NCI-H446 (cell line): ENCODE measurements at regions not wholly inside any gene's neighbourhood (a gene's known extent, or its start where the extent isn't known, plus 50 kb on each side); places are given as distances from the start of the nearest gene placed in this dataset.

Source experiments
- DNase-seq, 2 experiments: peaks; one replicate each; lab custom pipeline; 2025; lab: John Stamatoyannopoulos, UW

DNA sequence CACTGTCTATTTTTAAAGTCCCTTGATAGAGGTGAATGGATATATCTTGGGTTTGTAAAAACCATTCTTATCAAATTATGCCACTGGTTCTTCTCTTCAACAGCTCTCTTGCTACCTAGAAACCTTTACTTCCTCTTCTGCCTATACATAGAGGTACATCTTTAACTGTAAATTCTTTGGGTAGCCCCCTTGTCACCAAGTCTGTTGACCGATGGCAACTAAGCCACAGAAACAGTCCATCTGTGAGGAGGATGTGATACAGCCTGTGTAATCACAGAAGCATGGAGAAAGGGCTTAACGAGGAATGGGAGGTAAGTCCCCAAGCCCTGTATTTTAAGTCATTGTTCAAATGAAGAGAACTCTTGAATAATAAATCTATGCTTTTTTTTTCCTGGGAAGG lies 246.5 kb upstream of the MDFIC2 start:
- DNase-seq = no peak

DNA sequence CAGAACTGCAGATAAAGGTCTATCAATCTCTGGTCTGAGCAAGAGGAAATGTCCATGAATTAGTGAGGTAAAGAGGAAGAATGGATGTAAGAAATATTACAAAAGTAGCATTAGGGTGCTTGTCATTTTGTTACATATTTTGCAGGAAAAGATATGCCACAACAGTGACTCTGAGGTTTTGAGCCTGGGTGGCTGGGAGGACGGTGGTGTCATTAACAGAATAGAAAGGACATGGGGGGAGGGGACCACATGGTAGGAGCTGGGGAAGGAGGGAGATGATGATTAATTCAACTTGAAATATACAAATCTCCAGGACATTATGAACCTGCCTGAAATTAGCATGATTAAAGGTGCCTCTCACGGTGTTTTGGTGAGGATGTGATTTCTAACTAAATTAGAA lies 245.5 kb upstream of the MDFIC2 start:
- no peak for DNase-seq

DNA sequence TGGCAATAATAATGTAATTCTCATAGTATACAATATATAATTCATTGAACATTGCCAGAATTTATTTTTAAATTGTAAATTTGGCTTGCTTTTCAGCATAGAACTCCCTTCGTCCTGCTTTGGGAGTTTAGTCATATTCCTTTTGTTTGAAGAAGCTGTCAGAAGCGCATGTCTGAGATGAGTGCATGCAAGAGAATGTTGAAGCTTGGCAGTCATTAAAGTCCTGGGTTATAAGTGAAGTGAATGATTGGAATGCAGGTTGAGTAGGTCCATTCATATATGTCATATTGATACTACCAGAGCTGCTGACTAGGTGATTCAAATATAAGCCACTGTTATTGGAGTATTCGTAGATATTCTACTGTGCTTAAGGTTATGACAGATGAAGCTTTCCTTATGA lies 243.6 kb upstream of the MDFIC2 start:
- no peak for DNase-seq

GRCh38 chr3:70554170-70554569 lies 241.7 kb upstream of the MDFIC2 start:
- DNase-seq = no peak

GRCh38 chr3:70550723-70551319 lies 238.4 kb upstream of the MDFIC2 start:
- DNase-seq = peak; percentile 10 to 23

DNA sequence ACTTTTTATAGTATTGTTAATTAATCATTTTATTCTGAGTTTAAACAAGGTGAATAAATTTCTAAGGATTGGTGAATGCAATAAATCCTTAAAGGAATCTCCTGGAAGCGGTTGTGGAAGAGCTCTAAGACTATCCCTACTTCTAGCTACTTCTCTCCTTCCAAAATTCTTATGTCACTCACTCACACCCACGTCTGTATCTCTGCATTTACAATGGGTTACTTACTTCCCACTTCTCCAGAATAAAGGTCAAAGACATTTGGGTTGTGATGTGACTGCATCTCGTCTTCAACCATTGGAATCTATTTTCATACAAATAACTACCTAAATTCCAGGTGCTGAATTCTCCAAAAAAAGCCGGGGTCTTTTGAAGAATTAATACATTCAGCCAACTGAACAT lies 234.2 kb upstream of the MDFIC2 start:
- no peak for DNase-seq

GRCh38 chr3:70543493-70543892 lies 231.1 kb upstream of the MDFIC2 start:
- peak in 1 of 2 experiments; percentile 6 for DNase-seq

DNA sequence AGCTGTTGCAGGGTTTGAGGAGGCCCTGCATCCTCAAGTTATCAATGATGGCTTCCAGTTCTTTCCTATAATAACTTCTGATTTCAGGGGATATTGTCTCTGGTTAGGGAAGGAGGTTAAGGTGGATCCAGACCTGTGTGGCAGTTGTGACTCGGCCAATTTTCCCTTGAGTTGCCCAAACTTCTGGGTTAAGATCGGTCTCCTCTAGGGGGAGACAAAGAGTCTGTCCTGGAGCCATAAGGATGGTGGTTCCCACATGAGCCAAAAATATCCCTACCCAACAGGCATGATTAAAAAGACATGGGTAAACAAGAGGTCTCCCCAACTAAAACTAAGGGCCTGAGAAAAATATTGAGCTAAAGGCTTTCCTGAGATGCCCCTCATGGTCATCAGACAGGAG lies 227.5 kb upstream of the MDFIC2 start:
- no peak for DNase-seq

DNA sequence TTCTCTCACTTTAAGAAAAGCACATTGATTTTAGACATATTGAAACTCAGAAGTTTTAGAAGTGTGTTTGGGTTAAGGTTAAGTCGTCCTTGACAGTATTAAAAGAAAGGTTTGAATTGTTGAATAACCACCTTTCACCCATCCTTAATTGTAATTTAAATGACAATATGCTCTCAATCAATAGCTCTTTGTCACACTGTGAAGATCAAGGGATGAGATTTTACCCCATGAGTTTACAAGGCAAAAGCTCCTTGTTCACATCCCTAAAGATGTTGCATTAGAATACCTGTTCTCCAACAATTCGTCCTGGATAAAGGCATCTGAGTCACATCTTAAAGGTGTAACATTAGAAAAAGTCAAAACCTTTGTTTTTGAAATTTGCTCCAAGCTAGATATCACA lies 220.4 kb upstream of the MDFIC2 start:
- DNase-seq = no peak

GRCh38 chr3:70531838-70532489 lies 219.5 kb upstream of the MDFIC2 start:
- no peak for DNase-seq

GRCh38 chr3:70531063-70531657 lies 218.7 kb upstream of the MDFIC2 start:
- peak in 1 of 2 experiments; percentile 33 for DNase-seq

GRCh38 chr3:70530626-70531025 lies 218.2 kb upstream of the MDFIC2 start:
- no peak for DNase-seq

GRCh38 chr3:70527026-70527425 lies 214.6 kb upstream of the MDFIC2 start:
- no peak for DNase-seq

- DNase-seq = peak in 1 of 2 experiments; percentile 54
Observed at GRCh38 chr3:70519913-70520659, 207.6 kb upstream of the MDFIC2 start.

DNA sequence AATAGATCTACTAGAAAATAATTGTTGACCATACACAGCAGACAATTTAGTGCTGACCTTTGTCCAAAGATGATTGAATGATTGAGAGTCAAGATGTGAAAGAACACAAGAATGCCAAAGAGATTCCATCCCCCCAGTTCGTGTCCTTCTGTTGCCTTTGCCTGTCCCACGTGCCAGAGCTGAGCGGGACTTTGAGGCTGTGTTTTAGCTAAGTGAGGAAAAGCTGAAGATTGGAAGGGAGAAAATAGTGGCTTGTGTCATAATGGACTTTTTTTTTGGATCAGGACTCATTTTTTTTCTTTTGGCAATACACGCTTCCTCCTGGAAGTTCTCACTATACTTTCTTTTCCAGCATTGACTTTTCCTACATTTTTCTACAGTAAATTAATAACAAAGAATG lies 206.6 kb upstream of the MDFIC2 start:
- no peak for DNase-seq

DNA sequence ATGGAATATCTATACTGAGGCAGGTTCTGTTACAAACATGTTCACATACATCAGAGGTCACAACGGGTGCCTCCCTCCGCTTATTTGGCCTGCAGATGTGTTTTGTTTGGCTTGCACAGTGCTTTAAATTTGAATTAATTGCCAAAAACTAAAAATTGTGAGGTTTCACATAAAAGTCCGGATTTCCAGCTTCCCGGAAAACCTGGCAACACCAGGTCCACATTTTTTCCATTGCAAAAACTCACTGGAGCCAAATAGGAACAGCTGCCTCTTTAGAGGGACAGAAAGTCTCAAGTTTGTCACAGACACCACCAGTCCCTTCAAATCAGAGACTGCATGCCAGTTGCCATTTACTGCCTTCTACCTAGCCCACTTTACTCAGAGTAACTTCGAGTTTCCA lies 205.9 kb upstream of the MDFIC2 start:
- peak in 1 of 2 experiments; percentile 38 for DNase-seq

DNA sequence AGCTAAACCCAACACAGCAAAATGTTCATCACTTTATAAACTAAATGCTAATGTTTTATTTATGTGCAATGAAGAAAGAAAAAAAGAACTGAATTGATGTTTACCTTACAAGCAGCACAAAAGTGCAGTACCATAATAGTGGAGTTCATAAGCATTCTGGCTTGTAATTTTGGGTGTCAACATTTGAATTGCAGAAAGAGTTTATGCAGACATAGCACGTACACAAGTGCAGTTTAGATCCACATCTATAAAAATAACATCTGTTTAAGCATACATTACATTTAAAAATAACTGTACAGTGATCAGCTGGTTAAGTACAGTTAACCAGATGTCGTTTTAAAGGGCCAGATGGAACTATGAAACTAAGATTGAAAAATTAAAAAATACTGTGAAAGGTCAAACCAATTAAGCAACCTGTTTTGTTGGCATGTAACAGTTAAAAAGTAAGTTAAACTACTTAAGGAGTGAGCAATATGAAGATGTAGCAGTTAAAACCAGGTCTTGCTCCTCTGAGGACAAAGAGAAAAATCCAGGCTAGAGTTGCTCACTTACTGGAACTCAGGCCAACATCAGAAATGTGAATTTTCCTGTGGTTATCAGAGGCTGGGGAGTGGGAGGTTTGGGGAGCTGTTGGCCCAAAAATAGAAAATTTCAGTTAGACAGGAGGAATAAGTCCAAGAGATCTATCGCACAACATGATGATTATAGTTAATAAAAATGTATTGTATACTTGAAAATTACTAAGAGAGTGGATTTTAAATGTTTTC lies 204.9 kb upstream of the MDFIC2 start:
- DNase-seq = no peak

DNA sequence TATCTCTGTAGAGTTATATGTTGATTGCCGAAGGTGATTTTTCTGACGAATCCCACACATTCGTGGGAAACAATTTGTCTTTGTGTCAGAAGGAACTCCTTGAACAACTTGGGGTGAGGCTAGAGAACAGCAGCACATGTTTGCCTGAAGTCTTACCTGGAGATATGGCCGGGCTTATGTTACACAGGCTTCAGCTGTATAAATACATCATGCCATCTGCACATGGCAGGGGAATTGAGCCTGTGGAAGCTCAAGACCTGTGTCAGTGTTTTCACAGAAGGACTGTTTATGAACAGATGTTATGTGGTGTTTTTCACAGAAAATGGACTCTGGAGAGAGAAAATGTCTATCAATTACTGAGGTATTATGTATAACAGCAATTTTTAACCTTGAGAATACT lies 203.6 kb upstream of the MDFIC2 start:
- DNase-seq = no peak

DNA sequence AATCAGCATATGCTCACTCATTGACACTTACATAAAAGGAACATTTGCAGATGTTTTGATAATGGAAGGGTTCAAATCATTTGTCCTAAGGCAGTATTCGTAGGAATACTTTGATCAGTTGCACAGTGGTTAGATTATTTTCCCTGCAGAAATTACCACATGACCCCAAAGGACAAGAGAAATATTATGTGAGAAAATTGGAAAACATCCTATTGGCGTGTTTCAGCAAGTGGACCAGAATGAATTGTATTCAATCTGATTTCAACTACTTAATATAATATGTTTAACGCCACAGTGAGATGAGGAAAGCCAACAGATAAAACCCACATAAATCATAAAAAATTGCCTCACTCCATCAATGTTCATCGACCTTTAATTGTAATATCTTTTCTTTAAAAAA lies 195.0 kb upstream of the MDFIC2 start:
- no peak for DNase-seq

DNA sequence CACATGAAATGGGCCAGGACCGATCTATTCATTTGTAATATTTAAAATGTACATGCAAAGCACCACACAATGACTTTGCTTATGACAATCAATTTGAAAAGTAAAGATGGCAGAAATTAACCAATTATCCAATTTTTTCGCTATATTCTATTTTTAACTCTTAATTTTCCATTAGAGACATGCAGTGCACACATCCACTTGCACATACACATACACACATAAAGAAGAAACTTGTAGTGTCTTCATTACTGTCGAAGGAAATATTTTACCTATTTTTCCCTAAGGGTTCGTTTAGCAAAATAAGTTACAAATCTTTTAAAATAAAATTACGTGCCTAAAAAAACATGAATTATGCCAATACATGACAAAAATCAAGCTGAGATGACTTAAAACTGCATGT lies 194.3 kb upstream of the MDFIC2 start:
- no peak for DNase-seq

GRCh38 chr3:70501561-70501960 lies 189.1 kb upstream of the MDFIC2 start:
- DNase-seq = no peak

GRCh38 chr3:70488816-70489215 lies 176.4 kb upstream of the MDFIC2 start:
- DNase-seq = no peak
